Fibroblast of pulmonary artery (primary cell): ENCODE measurements at regions not wholly inside any gene's neighbourhood (a gene's known extent, or its start where the extent isn't known, plus 50 kb on each side); places are given as distances from the start of the nearest gene placed in this dataset.

Source experiments
- DNase-seq: peaks from one replicate; pipeline ENCODE4 v3.0.0-alpha.2; 2010; ENCODE audit warnings: low read depth
- H3K4me3 ChIP-seq: replicated peaks from 2 replicates; pipeline ENCODE4 v1.5.1; 2011; ENCODE audit warnings: low read depth, mild to moderate bottlenecking, control low read depth, low read length, moderate library complexity
- CTCF ChIP-seq: IDR thresholded peaks from 2 replicates; pipeline ENCODE4 v1.5.1; 2011; ENCODE audit warnings: mild to moderate bottlenecking, control low read depth, low read length, inconsistent platforms; ENCODE audit errors: missing control alignments

- no peak overlapping the region for H3K4me3 ChIP-seq
- DNase-seq = peak; percentile 63
- peak; percentile 100 for TF ChIP-seq CTCF
Measured at GRCh38 chr12:14167005-14167628, 185.7 kb upstream of the GRIN2B start.

- no peak overlapping the region for H3K4me3 ChIP-seq
- TF ChIP-seq CTCF = no peak
- no peak for DNase-seq
Measured at GRCh38 chr12:14169281-14169680, 187.9 kb upstream of the GRIN2B start.

- no peak for TF ChIP-seq CTCF
- H3K4me3 ChIP-seq = no peak overlapping the region
- DNase-seq = no peak
Measured at GRCh38 chr12:14171106-14171505, 189.7 kb upstream of the GRIN2B start.

- no peak for TF ChIP-seq CTCF
- H3K4me3 ChIP-seq = no peak overlapping the region
- DNase-seq = no peak
Measured at GRCh38 chr12:14175206-14175605, 190.3 kb upstream of the ATF7IP start.

- TF ChIP-seq CTCF = peak; percentile 79
- H3K4me3 ChIP-seq = no peak overlapping the region
- peak; percentile 52 for DNase-seq
Measured at GRCh38 chr12:14185427-14186192, 179.9 kb upstream of the ATF7IP start.

GRCh38 chr12:14186193-14186502, 179.3 kb upstream of the ATF7IP start:
- H3K4me3 ChIP-seq = no peak overlapping the region
- DNase-seq = no peak
- no peak for TF ChIP-seq CTCF

- no peak overlapping the region for H3K4me3 ChIP-seq
- DNase-seq = no peak
- no peak for TF ChIP-seq CTCF
Measured at GRCh38 chr12:14187002-14187401, 178.5 kb upstream of the ATF7IP start.
